Transverse colon (tissue), 4 donors: ENCODE measurements at regions not wholly inside any gene's neighbourhood (a gene's known extent, or its start where the extent isn't known, plus 50 kb on each side); places are given as distances from the start of the nearest gene placed in this dataset.

ENCODE experiments used
- DNase-seq: peaks from one replicate; pipeline ENCODE4 v3.0.0-alpha.2; 2019
- H3K27ac ChIP-seq, 4 donors: fragments of 200-600 bp; sonication (generic); 2 replicates each; pipeline ENCODE4 v1.5.1; 2016 to 2018; ENCODE audit warnings: inconsistent platforms in 4 of 4
- H3K27me3 ChIP-seq: fragments of 200-600 bp; sonication (generic); 2 replicates; pipeline ENCODE4 v1.5.1; 2017; ENCODE audit warnings: inconsistent platforms
- H3K36me3 ChIP-seq, 4 donors: fragments of 200-600 bp; sonication (generic); 2 replicates each; pipeline ENCODE4 v1.5.1; 2017 to 2019; ENCODE audit warnings: inconsistent platforms in 4 of 4
- H3K4me1 ChIP-seq, 4 donors: fragments of 200-600 bp; sonication (generic); 2 replicates each; pipeline ENCODE4 v1.5.1; 2017 to 2020; ENCODE audit warnings: inconsistent platforms in 4 of 4
- H3K4me3 ChIP-seq, 4 donors: fragments of 200-600 bp; sonication (generic); 1 replicate in 1 of 4; 2 replicates in 3 of 4; pipeline versions ENCODE4 v1.5.1 to v1.6.1; 2017 to 2019; ENCODE audit warnings: inconsistent platforms in 4 of 4
- H3K9me3 ChIP-seq, 2 donors: fragments of 200-600 bp; sonication (generic); 2 replicates each; pipeline ENCODE4 v1.5.1; 2017 to 2019; ENCODE audit warnings: inconsistent platforms in 2 of 2
- EP300 ChIP-seq: sonication (generic); formaldehyde crosslinking; IDR thresholded peaks from one replicate; pipeline ENCODE4 v1.6.1; 2017; ENCODE audit warnings: antibody characterized with exemption, low read depth
- POLR2A ChIP-seq: fragments of 450-650 bp; IDR thresholded peaks from one replicate; pipeline ENCODE4 v1.6.1; 2016; ENCODE audit warnings: antibody characterized with exemption, mild to moderate bottlenecking, moderate library complexity
- POLR2AphosphoS5 ChIP-seq, 3 donors: sonication (generic); formaldehyde crosslinking; IDR thresholded peaks; one replicate each; pipeline ENCODE4 v1.6.1; 2016; ENCODE audit warnings: antibody characterized with exemption in 3 of 3
- WGBS, 2 donors: methylation state at CpG; one replicate each; pipeline ENCODE4 v1.1.5; 2018; ENCODE audit warnings: low coverage in 1 of 2; 5-methylcytosine and 5-hydroxymethylcytosine counted together
- in situ Hi-C, 4 donors: fragments of 200-750 bp; cut with MboI; loops; one replicate each; pipeline versions ENCODE4 v1.15.0 to v1.15.1; 2017; ENCODE audit warnings: low sequenced_read_pairs in 3 of 4, low pct_ligation_motif_present in 1 of 4, low pct_unique_long_range_greater_than_20kb in 1 of 4
- intact Hi-C: fragments of 100-400 bp; cut with DNase I; formaldehyde crosslinking; loops from one replicate; pipeline ENCODE4 v1.15.1; 2023; ENCODE audit warnings: low total_unique reads
- TF ChIP-seq, protein P1 (sequence below), 5 experiments: fragments of 200-600 bp in 3 of 5; fragments of 450-650 bp in 2 of 5; sonication (generic) in 3 of 5; IDR thresholded peaks; 1 replicate in 2 of 5; 2 replicates in 3 of 5; pipeline ENCODE4 v1.5.1; 2016 to 2017; ENCODE audit warnings: antibody characterized with exemption in 5 of 5, inconsistent platforms in 3 of 5, mild to moderate bottlenecking in 2 of 5, moderate library complexity in 1 of 5

DNA sequence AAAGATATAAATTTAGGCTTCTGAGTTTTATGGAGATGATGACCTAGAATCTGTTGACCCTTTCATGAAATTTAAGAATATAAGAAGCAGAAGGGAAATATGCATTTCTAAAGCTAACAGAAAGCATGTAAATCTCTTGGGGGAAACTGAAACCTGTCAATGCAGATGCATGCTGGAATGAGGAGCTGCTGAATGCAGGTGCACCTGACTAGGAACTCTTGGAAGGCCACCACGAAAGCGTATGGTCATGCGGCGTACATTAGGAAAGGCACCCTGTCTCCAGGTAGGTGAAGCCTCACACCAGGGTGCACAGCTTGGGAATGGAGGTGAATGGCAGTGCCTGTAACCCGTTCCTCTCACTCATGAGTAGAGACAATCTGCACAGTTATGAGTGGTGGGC, 309.7 kb downstream of the SEC16B start:
- intact Hi-C loops (no loop called here), in situ Hi-C loops (no loop called here)
- H3K27me3 ChIP-seq = no peaks in the 10 kb centered on the region
- TF ChIP-seq EP300 = no peak
- TF ChIP-seq, protein P1, sequence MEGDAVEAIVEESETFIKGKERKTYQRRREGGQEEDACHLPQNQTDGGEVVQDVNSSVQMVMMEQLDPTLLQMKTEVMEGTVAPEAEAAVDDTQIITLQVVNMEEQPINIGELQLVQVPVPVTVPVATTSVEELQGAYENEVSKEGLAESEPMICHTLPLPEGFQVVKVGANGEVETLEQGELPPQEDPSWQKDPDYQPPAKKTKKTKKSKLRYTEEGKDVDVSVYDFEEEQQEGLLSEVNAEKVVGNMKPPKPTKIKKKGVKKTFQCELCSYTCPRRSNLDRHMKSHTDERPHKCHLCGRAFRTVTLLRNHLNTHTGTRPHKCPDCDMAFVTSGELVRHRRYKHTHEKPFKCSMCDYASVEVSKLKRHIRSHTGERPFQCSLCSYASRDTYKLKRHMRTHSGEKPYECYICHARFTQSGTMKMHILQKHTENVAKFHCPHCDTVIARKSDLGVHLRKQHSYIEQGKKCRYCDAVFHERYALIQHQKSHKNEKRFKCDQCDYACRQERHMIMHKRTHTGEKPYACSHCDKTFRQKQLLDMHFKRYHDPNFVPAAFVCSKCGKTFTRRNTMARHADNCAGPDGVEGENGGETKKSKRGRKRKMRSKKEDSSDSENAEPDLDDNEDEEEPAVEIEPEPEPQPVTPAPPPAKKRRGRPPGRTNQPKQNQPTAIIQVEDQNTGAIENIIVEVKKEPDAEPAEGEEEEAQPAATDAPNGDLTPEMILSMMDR (IDR thresholded peaks at IDR 0.05) = no peak
- no peak for TF ChIP-seq POLR2A
- TF ChIP-seq POLR2AphosphoS5 (IDR thresholded peaks at IDR 0.05) = no peak
- no peak overlapping the region for H3K4me3 ChIP-seq
- no peaks in the 10 kb centered on the region for H3K9me3 ChIP-seq
- no peak overlapping the region for H3K27ac ChIP-seq
- no peak for DNase-seq
- H3K4me1 ChIP-seq = no peaks in the 10 kb centered on the region
- 90 to 95% methylated on average over 4 to 5 of the region's 5 CpGs for WGBS, 2 donors
- H3K36me3 ChIP-seq = no peaks in the 10 kb centered on the region

DNA sequence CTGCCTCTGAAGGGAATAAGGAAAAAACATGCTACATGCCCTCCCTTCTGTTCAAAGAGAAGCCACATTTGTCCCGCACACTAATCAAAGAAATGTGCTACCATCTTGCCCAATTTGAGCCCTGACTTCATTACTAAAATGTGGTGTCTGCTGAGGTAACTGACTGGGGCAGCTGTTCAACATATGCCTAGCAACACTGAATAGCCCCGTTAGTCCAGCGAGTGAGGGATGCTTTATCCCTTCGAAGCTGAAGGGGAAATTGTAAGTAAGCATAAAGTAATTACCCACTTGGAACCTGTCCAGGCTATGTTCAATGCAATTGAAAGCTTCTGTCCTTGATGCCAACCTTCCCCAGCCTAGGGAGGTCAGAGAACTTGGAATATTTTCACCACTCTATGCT, 310.6 kb downstream of the SEC16B start:
- no peak for TF ChIP-seq EP300
- no peak for TF ChIP-seq POLR2AphosphoS5 (IDR thresholded peaks at IDR 0.05)
- TF ChIP-seq POLR2A = no peak
- TF ChIP-seq, protein P1 (IDR thresholded peaks at IDR 0.05) = no peak
- no peak overlapping the region for H3K27ac ChIP-seq
- intact Hi-C loops = no loop called here
- in situ Hi-C loops = no loop called here
- no peak for DNase-seq
- 68% methylated on average over 4 of the region's 4 CpGs; no CpG with 5 or more reads in 1 of the 2 donors for WGBS, 2 donors
- H3K27me3 ChIP-seq = no peaks in the 10 kb centered on the region
- no peaks in the 10 kb centered on the region for H3K36me3 ChIP-seq
- no peak overlapping the region for H3K4me3 ChIP-seq
- no peaks in the 10 kb centered on the region for H3K4me1 ChIP-seq
- no peaks in the 10 kb centered on the region for H3K9me3 ChIP-seq

DNA sequence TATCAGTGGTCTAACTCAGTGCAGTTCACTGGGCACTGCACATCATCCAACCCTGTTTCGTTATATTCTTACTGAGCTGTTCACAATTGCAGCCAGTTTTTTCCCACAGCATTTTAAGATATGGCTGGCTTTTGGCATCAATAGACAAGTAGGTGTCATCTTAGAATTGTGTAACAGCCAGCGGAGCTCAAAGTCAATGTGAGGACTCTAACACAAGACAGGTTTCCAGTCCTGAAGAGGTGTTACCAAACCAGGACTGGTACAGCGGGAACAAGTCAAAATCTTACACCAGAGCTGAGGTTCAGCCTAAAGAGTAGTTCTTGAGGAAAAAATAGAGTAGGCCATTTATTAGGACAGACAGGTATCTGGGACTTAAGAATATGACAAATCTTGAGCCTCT, 313.3 kb downstream of the SEC16B start:
- no peaks in the 10 kb centered on the region for H3K27me3 ChIP-seq
- H3K27ac ChIP-seq = no peak overlapping the region
- no peaks in the 10 kb centered on the region for H3K9me3 ChIP-seq
- TF ChIP-seq, protein P1 (IDR thresholded peaks at IDR 0.05) = no peak
- TF ChIP-seq EP300 (no peak), POLR2A (no peak)
- in situ Hi-C loops = no loop called here
- no peak for DNase-seq
- intact Hi-C loops = no loop called here
- WGBS, 2 donors = 80 to 91% methylated on average over 1 to 3 of the region's 3 CpGs
- H3K36me3 ChIP-seq = no peaks in the 10 kb centered on the region
- H3K4me3 ChIP-seq = no peak overlapping the region
- H3K4me1 ChIP-seq = no peaks in the 10 kb centered on the region

DNA sequence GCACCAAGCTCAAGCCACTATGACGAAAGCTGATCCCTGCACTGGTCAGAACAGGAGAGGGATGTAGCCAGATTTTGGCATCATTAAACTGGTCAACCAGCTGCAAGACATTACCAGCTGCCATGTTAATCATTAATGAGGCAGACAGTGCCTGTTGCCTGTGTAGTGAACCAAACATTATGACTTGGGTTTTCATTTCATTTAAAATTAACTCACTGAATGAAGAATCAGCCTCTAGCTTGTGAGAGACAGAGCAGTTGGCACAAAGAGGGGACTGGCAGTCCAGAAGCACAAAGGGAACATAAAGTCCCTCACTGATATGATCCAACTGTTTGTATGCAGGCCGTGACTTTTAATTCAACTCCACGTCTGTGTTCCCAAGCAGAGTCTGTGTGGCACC, 318.9 kb downstream of the SEC16B start:
- H3K27me3 ChIP-seq = no peaks in the 10 kb centered on the region
- intact Hi-C loops = no loop called here
- DNase-seq = no peak
- H3K9me3 ChIP-seq = no peaks in the 10 kb centered on the region
- no peak overlapping the region for H3K27ac ChIP-seq
- 63 to 64% methylated on average over 1 to 3 of the region's 3 CpGs for WGBS, 2 donors
- no peaks in the 10 kb centered on the region for H3K4me1 ChIP-seq
- no peaks in the 10 kb centered on the region for H3K36me3 ChIP-seq
- no peak for TF ChIP-seq POLR2AphosphoS5 (IDR thresholded peaks at IDR 0.05)
- TF ChIP-seq, protein P1 (IDR thresholded peaks at IDR 0.05) = no peak
- no peak for TF ChIP-seq POLR2A
- no peak for TF ChIP-seq EP300
- no peak overlapping the region for H3K4me3 ChIP-seq
- in situ Hi-C loops = no loop called here
